Epithelial cell of proximal tubule (primary cell): ENCODE measurements at regions not wholly inside any gene's neighbourhood (a gene's known extent, or its start where the extent isn't known, plus 50 kb on each side); places are given as distances from the start of the nearest gene placed in this dataset.

Source experiments
- DNase-seq: peaks from one replicate; pipeline ENCODE4 v3.0.0-alpha.2; 2011; ENCODE audit warnings: low read depth
- H3K4me3 ChIP-seq: 2 replicates; pipeline ENCODE4 v1.5.1; 2011; ENCODE audit warnings: low read depth, mild to moderate bottlenecking, low read length
- CTCF ChIP-seq: conservative IDR thresholded peaks from 2 replicates; pipeline ENCODE4 v1.5.1; 2012; ENCODE audit warnings: low read depth, mild to moderate bottlenecking, low read length

GRCh38 chr11:32161293-32161692 lies 70.4 kb downstream of the RCN1 start:
- no peak for TF ChIP-seq CTCF
- no peak overlapping the region for H3K4me3 ChIP-seq
- DNase-seq = no peak

- no peak for TF ChIP-seq CTCF
- no peak for DNase-seq
- no peak overlapping the region for H3K4me3 ChIP-seq
Measured at GRCh38 chr11:32162351-32162750, 71.5 kb downstream of the RCN1 start.

- H3K4me3 ChIP-seq = no peak overlapping the region
- no peak for DNase-seq
- TF ChIP-seq CTCF = no peak
Measured at GRCh38 chr11:32162906-32163305, 72.0 kb downstream of the RCN1 start.

- H3K4me3 ChIP-seq = no peak overlapping the region
- TF ChIP-seq CTCF = no peak
Measured at GRCh38 chr11:32163557-32163956, 72.7 kb downstream of the RCN1 start.

GRCh38 chr11:32164836-32165235 lies 74.0 kb downstream of the RCN1 start:
- DNase-seq = no peak
- no peak overlapping the region for H3K4me3 ChIP-seq
- no peak for TF ChIP-seq CTCF

More at GRCh38 chr11:32163557-32163956, 72.7 kb downstream of the RCN1 start:
- DNase-seq = no peak

GRCh38 chr11:32168924-32169323 lies 78.0 kb downstream of the RCN1 start:
- H3K4me3 ChIP-seq = no peak overlapping the region
- no peak for TF ChIP-seq CTCF
- no peak for DNase-seq

GRCh38 chr11:32171445-32171844 lies 80.6 kb downstream of the RCN1 start:
- no peak overlapping the region for H3K4me3 ChIP-seq
- TF ChIP-seq CTCF = no peak
- no peak for DNase-seq
